ENCODE measurements at regions not wholly inside any gene's neighbourhood (a gene's known extent, or its start where the extent isn't known, plus 50 kb on each side); places are given as distances from the start of the nearest gene placed in this dataset.

GRCh38 chr14:44154446-44154845 lies 352.6 kb downstream of the FSCB start:
- TF ChIP-seq CTCF (IDR thresholded peaks at IDR 0.05): no peak
- TF ChIP-seq POLR2A (IDR thresholded peaks at IDR 0.05): no peak

Measured in thyroid gland (tissue), 4 donors.